Neural cell (in vitro differentiated cells): ENCODE measurements at regions not wholly inside any gene's neighbourhood (a gene's known extent, or its start where the extent isn't known, plus 50 kb on each side); places are given as distances from the start of the nearest gene placed in this dataset.

Experiments used
- H2AFZ ChIP-seq: fragments of 200-600, 300-800 bp; sonication (generic), shearing (Covaris generic); 2 replicates; pipeline ENCODE4 v1.6.0; 2014; ENCODE audit warnings: low read depth, mild to moderate bottlenecking, antibody characterized with exemption, low read length, moderate library complexity
- H3F3A ChIP-seq: fragments of 200-600 bp; shearing (Covaris generic); 2 replicates; pipeline ENCODE4 v1.6.1; 2016; ENCODE audit warnings: mild to moderate bottlenecking, moderate library complexity, mixed read lengths, antibody characterized with exemption, low read length; ENCODE audit not compliant: insufficient read depth, poor library complexity, severe bottlenecking
- H3K27ac ChIP-seq: fragments of 200-600, 300-800 bp; sonication (generic), shearing (Covaris generic); 2 replicates; pipeline ENCODE4 v1.5.1; 2014; ENCODE audit warnings: mild to moderate bottlenecking, low read length, moderate library complexity
- H3K27me3 ChIP-seq: fragments of 300-800, 200-600 bp; sonication (generic), shearing (Covaris generic); 2 replicates; pipeline ENCODE4 v1.6.0; 2014; ENCODE audit warnings: mild to moderate bottlenecking, low read depth, low read length, moderate library complexity; ENCODE audit not compliant: insufficient read depth
- H3K36me3 ChIP-seq: fragments of 300-800, 200-600 bp; sonication (generic), shearing (Covaris generic); 2 replicates; pipeline ENCODE4 v1.5.1; 2014; ENCODE audit warnings: mild to moderate bottlenecking, antibody characterized with exemption, low read length, moderate library complexity; ENCODE audit not compliant: insufficient read depth
- H3K4me2 ChIP-seq: fragments of 300-800, 200-600 bp; sonication (generic), shearing (Covaris generic); 2 replicates; pipeline ENCODE4 v1.6.0; 2014; ENCODE audit warnings: mild to moderate bottlenecking, low read length
- H3K4me3 ChIP-seq: fragments of 300-800, 200-600 bp; sonication (generic), shearing (Covaris generic); 2 replicates; pipeline ENCODE4 v1.5.1; 2014; ENCODE audit warnings: mild to moderate bottlenecking, low read length, moderate library complexity
- H3K79me2 ChIP-seq: fragments of 200-600 bp; shearing (Covaris generic); replicated peaks from 2 replicates; pipeline ENCODE4 v1.6.0; 2014; ENCODE audit warnings: mild to moderate bottlenecking, low read length, moderate library complexity; ENCODE audit not compliant: insufficient read depth
- H3K9ac ChIP-seq: fragments of 300-800, 200-600 bp; sonication (generic), shearing (Covaris generic); 2 replicates; pipeline ENCODE4 v1.6.1; 2016; ENCODE audit warnings: mild to moderate bottlenecking, low read length, mixed read lengths
- H3K9me2 ChIP-seq: fragments of 200-600 bp; shearing (Covaris generic); 2 replicates; pipeline ENCODE4 v1.6.1; 2016; ENCODE audit warnings: mild to moderate bottlenecking, low read length, mixed read lengths; ENCODE audit not compliant: insufficient read depth
- H3K9me3 ChIP-seq: fragments of 200-600, 300-800 bp; sonication (generic), shearing (Covaris generic); 2 replicates; pipeline ENCODE4 v1.6.1; 2016; ENCODE audit warnings: mild to moderate bottlenecking, mixed run types, low read length, moderate library complexity, mixed read lengths
- H4K20me1 ChIP-seq: fragments of 200-600 bp; shearing (Covaris generic); 2 replicates; pipeline ENCODE4 v1.6.1; 2016; ENCODE audit warnings: mild to moderate bottlenecking, mixed run types; ENCODE audit not compliant: insufficient read depth
- EP300 ChIP-seq: fragments of 450-650 bp; conservative IDR thresholded peaks from 2 replicates; pipeline ENCODE4 v1.6.1; 2014; ENCODE audit warnings: antibody characterized with exemption, mild to moderate bottlenecking, moderate library complexity; ENCODE audit not compliant: poor library complexity, severe bottlenecking
- EZH2 ChIP-seq: fragments of 200-600, 300-800 bp; shearing (Covaris generic), sonication (generic); IDR thresholded peaks from 2 replicates; pipeline ENCODE4 v1.6.1; 2014; ENCODE audit warnings: antibody characterized with exemption, low read length, borderline replicate concordance, mild to moderate bottlenecking; ENCODE audit not compliant: insufficient read depth, poor library complexity, severe bottlenecking
- MXI1 ChIP-seq: fragments of 450-650 bp; conservative IDR thresholded peaks from 2 replicates; pipeline ENCODE4 v1.6.1; 2014; ENCODE audit warnings: antibody characterized with exemption, mild to moderate bottlenecking; ENCODE audit not compliant: poor library complexity, severe bottlenecking
- POLR2AphosphoS5 ChIP-seq: IDR thresholded peaks from 2 replicates; pipeline ENCODE4 v1.6.1; 2012
- RAD21 ChIP-seq: fragments of 450-650 bp; conservative IDR thresholded peaks from 2 replicates; pipeline ENCODE4 v1.6.1; 2014; ENCODE audit warnings: antibody characterized with exemption, mild to moderate bottlenecking, moderate library complexity
- SMC3 ChIP-seq: fragments of 450-650 bp; conservative IDR thresholded peaks from 2 replicates; pipeline ENCODE4 v1.6.1; 2014; ENCODE audit warnings: antibody characterized with exemption, mild to moderate bottlenecking, moderate library complexity; ENCODE audit not compliant: poor library complexity
- TAF1 ChIP-seq: IDR thresholded peaks from 2 replicates; pipeline ENCODE4 v1.6.1; 2012; ENCODE audit warnings: low read depth
- TF ChIP-seq, protein P1 (sequence below): fragments of 450-650 bp; IDR thresholded peaks from 2 replicates; pipeline ENCODE4 v1.5.1; 2014; ENCODE audit warnings: antibody characterized with exemption, mild to moderate bottlenecking, moderate library complexity; ENCODE audit not compliant: poor library complexity, severe bottlenecking
- TF ChIP-seq, protein P2 (sequence below): IDR thresholded peaks from 2 replicates; pipeline ENCODE4 v1.6.1; 2012; ENCODE audit warnings: borderline replicate concordance

DNA sequence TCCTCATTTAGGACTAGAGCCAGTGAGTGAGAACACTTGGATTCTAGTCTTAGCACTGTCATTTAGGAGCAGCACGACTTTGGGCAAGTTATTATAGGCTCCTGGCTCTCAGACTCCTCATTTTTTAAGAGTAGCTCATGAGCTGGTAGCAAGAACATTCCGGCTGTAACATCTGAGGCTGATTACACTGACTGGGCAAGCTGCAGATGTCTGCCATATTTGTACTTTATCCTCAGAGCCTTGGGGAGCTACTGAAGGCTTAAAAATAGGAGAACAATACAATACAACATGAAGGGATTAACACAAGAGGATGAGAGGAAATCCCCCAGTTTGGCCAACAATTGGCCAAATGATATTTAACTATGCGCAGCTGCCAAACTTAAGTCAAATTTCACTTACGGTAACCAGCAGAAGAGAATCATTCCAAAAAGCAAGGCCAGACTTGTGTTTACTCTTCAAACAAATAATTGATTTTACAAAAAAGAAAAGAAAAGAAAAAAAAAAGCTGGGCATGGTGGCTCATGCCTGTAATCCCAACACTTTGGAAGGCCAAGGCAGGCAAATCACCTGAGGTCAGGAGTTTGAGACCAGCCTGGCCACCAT, 113.1 kb upstream of the ARHGAP42 start:
- Histone ChIP-seq H3F3A (no peaks in the 10 kb centered on the region), H3K9me3 (no peaks in the 10 kb centered on the region), H3K27me3 (no peaks in the 10 kb centered on the region), H3K79me2 (no peaks in the 10 kb centered on the region), H3K4me2 (no peak overlapping the region), H4K20me1 (no peaks in the 10 kb centered on the region), H3K27ac (no peak overlapping the region), H3K9me2 (no peaks in the 10 kb centered on the region), H3K9ac (no peak overlapping the region), H3K36me3 (no peaks in the 10 kb centered on the region), H3K4me3 (no peak overlapping the region), H2AFZ (no peak overlapping the region)
- TF ChIP-seq EZH2, result no peak
- no peak for TF ChIP-seq POLR2AphosphoS5
- no peak for TF ChIP-seq TAF1
- TF ChIP-seq, protein P1, sequence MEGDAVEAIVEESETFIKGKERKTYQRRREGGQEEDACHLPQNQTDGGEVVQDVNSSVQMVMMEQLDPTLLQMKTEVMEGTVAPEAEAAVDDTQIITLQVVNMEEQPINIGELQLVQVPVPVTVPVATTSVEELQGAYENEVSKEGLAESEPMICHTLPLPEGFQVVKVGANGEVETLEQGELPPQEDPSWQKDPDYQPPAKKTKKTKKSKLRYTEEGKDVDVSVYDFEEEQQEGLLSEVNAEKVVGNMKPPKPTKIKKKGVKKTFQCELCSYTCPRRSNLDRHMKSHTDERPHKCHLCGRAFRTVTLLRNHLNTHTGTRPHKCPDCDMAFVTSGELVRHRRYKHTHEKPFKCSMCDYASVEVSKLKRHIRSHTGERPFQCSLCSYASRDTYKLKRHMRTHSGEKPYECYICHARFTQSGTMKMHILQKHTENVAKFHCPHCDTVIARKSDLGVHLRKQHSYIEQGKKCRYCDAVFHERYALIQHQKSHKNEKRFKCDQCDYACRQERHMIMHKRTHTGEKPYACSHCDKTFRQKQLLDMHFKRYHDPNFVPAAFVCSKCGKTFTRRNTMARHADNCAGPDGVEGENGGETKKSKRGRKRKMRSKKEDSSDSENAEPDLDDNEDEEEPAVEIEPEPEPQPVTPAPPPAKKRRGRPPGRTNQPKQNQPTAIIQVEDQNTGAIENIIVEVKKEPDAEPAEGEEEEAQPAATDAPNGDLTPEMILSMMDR, result no peak
- TF ChIP-seq SMC3, result no peak
- TF ChIP-seq, protein P2, sequence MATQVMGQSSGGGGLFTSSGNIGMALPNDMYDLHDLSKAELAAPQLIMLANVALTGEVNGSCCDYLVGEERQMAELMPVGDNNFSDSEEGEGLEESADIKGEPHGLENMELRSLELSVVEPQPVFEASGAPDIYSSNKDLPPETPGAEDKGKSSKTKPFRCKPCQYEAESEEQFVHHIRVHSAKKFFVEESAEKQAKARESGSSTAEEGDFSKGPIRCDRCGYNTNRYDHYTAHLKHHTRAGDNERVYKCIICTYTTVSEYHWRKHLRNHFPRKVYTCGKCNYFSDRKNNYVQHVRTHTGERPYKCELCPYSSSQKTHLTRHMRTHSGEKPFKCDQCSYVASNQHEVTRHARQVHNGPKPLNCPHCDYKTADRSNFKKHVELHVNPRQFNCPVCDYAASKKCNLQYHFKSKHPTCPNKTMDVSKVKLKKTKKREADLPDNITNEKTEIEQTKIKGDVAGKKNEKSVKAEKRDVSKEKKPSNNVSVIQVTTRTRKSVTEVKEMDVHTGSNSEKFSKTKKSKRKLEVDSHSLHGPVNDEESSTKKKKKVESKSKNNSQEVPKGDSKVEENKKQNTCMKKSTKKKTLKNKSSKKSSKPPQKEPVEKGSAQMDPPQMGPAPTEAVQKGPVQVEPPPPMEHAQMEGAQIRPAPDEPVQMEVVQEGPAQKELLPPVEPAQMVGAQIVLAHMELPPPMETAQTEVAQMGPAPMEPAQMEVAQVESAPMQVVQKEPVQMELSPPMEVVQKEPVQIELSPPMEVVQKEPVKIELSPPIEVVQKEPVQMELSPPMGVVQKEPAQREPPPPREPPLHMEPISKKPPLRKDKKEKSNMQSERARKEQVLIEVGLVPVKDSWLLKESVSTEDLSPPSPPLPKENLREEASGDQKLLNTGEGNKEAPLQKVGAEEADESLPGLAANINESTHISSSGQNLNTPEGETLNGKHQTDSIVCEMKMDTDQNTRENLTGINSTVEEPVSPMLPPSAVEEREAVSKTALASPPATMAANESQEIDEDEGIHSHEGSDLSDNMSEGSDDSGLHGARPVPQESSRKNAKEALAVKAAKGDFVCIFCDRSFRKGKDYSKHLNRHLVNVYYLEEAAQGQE, result no peak
- TF ChIP-seq RAD21, result no peak
- TF ChIP-seq EP300, result no peak
- no peak for TF ChIP-seq MXI1

DNA sequence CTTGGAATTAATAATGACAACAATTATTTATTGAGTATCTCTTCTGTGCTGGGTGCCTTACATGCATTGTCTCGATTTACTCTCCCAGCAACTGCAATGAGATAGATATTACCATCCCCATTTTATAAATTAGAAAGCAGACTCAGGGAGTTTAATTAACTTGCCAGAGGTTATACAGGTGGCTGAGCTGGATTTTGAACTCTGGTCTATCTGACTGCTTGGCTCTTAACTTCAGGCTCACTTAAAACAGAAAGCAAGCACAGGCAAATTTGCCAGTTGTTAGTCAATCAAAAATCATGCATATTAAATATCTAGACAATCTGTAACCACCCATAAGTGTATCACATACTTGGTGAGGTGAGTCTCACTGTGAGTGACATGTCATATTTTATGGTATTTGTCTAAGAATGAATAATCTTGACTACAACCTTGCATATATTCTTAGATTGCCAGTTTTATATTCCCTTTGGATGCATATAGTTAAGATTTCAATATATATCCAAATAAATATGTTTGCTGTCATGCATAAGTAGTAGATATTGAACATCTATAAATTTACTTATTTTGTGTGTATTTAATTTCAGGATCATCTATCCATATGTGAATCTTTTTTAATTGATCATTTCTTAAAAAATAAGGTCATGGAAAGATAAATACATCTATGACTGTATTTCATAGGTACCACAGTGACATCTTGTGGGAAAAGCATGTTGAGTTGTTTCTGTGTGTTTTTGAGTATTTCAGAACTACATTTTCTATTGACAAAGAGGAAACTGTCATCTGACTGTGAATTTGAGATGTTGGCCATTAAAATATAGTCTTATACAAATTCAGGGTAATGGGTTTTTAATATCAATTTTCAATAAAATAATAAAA, 112.0 kb upstream of the ARHGAP42 start:
- H3K79me2 ChIP-seq, result no peaks in the 10 kb centered on the region
- no peaks in the 10 kb centered on the region for H3F3A ChIP-seq
- no peaks in the 10 kb centered on the region for H3K9me3 ChIP-seq
- H3K9ac ChIP-seq, result no peak overlapping the region
- no peaks in the 10 kb centered on the region for H3K27me3 ChIP-seq
- no peak overlapping the region for H3K27ac ChIP-seq
- H4K20me1 ChIP-seq, result no peaks in the 10 kb centered on the region
- TF ChIP-seq RAD21 (peak; percentile 88), SMC3 (peak; percentile 86), POLR2AphosphoS5 (no peak)
- TF ChIP-seq, protein P1, result peak; percentile 83
- no peak overlapping the region for H3K4me2 ChIP-seq
- no peaks in the 10 kb centered on the region for H3K9me2 ChIP-seq
- H3K4me3 ChIP-seq, result no peak overlapping the region
- no peaks in the 10 kb centered on the region for H3K36me3 ChIP-seq
- no peak overlapping the region for H2AFZ ChIP-seq
